ENCODE measurements at regions not wholly inside any gene's neighbourhood (a gene's known extent, or its start where the extent isn't known, plus 50 kb on each side); places are given as distances from the start of the nearest gene placed in this dataset.

- Mint-ChIP-seq H3K27me3 (no peaks in the 10 kb centered on the region), H3K27ac (no peak overlapping the region), H3K4me3 (no peak overlapping the region), H3K36me3 (ENCODE audit: low read depth) (no peaks in the 10 kb centered on the region), H3K4me1 (peaks cover 4% of the 10 kb centered on the region)
- ATAC-seq = no peak
- H3K9me3 ChIP-seq (ENCODE audit: control insufficient read depth, low read length, poor library complexity, severe bottlenecking) = no peaks in the 10 kb centered on the region
- no peak for DNase-seq
These were observed 189.1 kb upstream of the KBTBD8 start for GRCh38 chr3:66808891-66809594.

DNA sequence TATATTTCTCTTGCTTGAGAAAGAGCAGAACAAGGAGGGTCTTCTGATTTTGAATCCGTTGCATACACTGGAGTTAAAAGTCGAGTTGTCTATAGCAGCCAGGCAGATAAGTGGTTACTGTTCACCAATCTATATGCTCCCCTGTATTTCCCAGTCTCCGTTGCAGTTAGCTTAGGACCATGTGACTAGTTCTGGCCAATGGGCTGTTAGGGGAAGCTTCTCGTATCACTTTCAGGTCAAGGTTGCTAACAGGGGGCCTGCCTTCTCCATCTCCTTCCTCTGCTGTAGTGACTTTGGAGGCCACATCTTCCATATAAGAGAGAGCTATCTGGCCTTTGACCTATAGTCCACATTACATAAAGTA lies 188.5 kb upstream of the KBTBD8 start:
- H3K9me3 ChIP-seq (ENCODE audit: control insufficient read depth, low read length, poor library complexity, severe bottlenecking) = no peaks in the 10 kb centered on the region
- ATAC-seq (no peak), DNase-seq (no peak)
- no peak overlapping the region for H3K27ac Mint-ChIP-seq
- H3K4me1 Mint-ChIP-seq = peaks cover 4% of the 10 kb centered on the region
- no peak overlapping the region for H3K4me3 Mint-ChIP-seq
- no peaks in the 10 kb centered on the region for H3K27me3 Mint-ChIP-seq
- H3K36me3 Mint-ChIP-seq (ENCODE audit: low read depth) = no peaks in the 10 kb centered on the region

DNA sequence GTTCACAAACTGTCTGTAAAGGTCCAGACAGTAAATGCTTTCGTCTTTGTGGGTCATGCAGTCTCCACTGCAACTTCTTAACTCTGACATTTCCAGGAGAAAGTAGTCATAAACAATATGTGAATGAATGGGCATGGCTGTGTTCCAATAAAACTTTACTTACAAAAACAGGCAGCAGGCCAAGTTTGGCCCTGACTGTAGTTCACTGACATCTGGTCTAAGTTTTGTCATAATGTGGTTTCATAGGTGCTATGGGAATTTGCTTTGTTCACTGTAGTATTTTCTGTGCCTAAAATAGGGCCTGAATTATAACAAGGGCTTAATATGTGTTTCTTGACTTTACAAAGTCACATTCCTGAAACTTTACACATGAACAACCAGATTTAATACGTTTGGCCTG lies 186.0 kb upstream of the KBTBD8 start:
- H3K9me3 ChIP-seq (ENCODE audit: control insufficient read depth, low read length, poor library complexity, severe bottlenecking) = no peaks in the 10 kb centered on the region
- H3K4me3 Mint-ChIP-seq = no peak overlapping the region
- H3K4me1 Mint-ChIP-seq = peaks cover 6% of the 10 kb centered on the region
- DNase-seq = no peak
- no peaks in the 10 kb centered on the region for H3K36me3 Mint-ChIP-seq (ENCODE audit: low read depth)
- peaks cover 4% of the 10 kb centered on the region for H3K27me3 Mint-ChIP-seq
- H3K27ac Mint-ChIP-seq = no peak overlapping the region
- no peak for ATAC-seq

DNA sequence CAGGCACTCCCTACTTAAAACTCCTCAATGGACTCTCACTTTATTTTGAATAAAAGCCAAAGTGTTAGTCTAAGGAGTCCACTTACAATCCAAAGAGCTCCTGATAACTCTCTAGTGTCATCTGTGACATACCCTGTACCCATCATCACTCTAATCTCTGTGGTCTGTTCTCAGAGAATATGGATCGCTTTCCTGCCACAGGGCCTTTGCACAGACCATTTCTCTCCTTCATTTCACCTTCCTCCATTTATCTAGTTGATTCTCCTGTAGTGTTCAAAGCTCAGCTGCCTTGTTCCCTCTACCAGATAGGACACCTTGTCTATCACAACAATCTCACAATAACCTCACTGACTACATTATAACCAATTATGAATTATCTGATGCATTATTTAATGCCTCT lies 185.4 kb upstream of the KBTBD8 start:
- no peaks in the 10 kb centered on the region for H3K36me3 Mint-ChIP-seq (ENCODE audit: low read depth)
- H3K4me1 Mint-ChIP-seq = peaks cover 6% of the 10 kb centered on the region
- no peak for DNase-seq
- peaks cover 7% of the 10 kb centered on the region for H3K27me3 Mint-ChIP-seq
- no peak overlapping the region for H3K27ac Mint-ChIP-seq
- no peak for ATAC-seq
- H3K4me3 Mint-ChIP-seq = no peak overlapping the region
- no peaks in the 10 kb centered on the region for H3K9me3 ChIP-seq (ENCODE audit: control insufficient read depth, low read length, poor library complexity, severe bottlenecking)

- Mint-ChIP-seq H3K36me3 (ENCODE audit: low read depth) (no peaks in the 10 kb centered on the region), H3K27ac (no peak overlapping the region), H3K4me1 (peaks cover 2% of the 10 kb centered on the region), H3K4me3 (no peak overlapping the region), H3K27me3 (peaks cover 19% of the 10 kb centered on the region)
- DNase-seq = no peak
- peak; percentile 75 for ATAC-seq
- no peaks in the 10 kb centered on the region for H3K9me3 ChIP-seq (ENCODE audit: control insufficient read depth, low read length, poor library complexity, severe bottlenecking)
These were observed 181.9 kb upstream of the KBTBD8 start for GRCh38 chr3:66816090-66816761.

- DNase-seq = no peak
These were observed 180.1 kb upstream of the KBTBD8 start for GRCh38 chr3:66817951-66818557.

GRCh38 chr3:66819993-66820501 lies 178.1 kb upstream of the KBTBD8 start:
- H3K27me3 Mint-ChIP-seq = peaks cover 23% of the 10 kb centered on the region
- H3K9me3 ChIP-seq (ENCODE audit: control insufficient read depth, low read length, poor library complexity, severe bottlenecking) = no peaks in the 10 kb centered on the region
- H3K27ac Mint-ChIP-seq = no peak overlapping the region
- H3K36me3 Mint-ChIP-seq (ENCODE audit: low read depth) = no peaks in the 10 kb centered on the region
- DNase-seq = no peak
- no peak overlapping the region for H3K4me3 Mint-ChIP-seq
- H3K4me1 Mint-ChIP-seq = peaks cover 2% of the 10 kb centered on the region
- no peak for ATAC-seq

More at GRCh38 chr3:66817951-66818557, 180.1 kb upstream of the KBTBD8 start:
- Mint-ChIP-seq H3K27ac (no peak overlapping the region), H3K4me3 (no peak overlapping the region), H3K4me1 (peaks cover 2% of the 10 kb centered on the region), H3K36me3 (ENCODE audit: low read depth) (no peaks in the 10 kb centered on the region), H3K27me3 (peaks cover 19% of the 10 kb centered on the region)
- no peak for ATAC-seq
- no peaks in the 10 kb centered on the region for H3K9me3 ChIP-seq (ENCODE audit: control insufficient read depth, low read length, poor library complexity, severe bottlenecking)

- Mint-ChIP-seq H3K27me3 (peaks cover 21% of the 10 kb centered on the region), H3K27ac (no peak overlapping the region), H3K4me3 (no peak overlapping the region), H3K36me3 (ENCODE audit: low read depth) (no peaks in the 10 kb centered on the region), H3K4me1 (no peaks in the 10 kb centered on the region)
- no peaks in the 10 kb centered on the region for H3K9me3 ChIP-seq (ENCODE audit: control insufficient read depth, low read length, poor library complexity, severe bottlenecking)
- peak; percentile 86 for ATAC-seq
- peak; percentile 29 to 62 (median 31) for DNase-seq
These were observed 175.7 kb upstream of the KBTBD8 start for GRCh38 chr3:66822186-66823008.

- H3K9me3 ChIP-seq (ENCODE audit: control insufficient read depth, low read length, poor library complexity, severe bottlenecking) = no peaks in the 10 kb centered on the region
- Mint-ChIP-seq H3K27me3 (peaks cover 27% of the 10 kb centered on the region), H3K36me3 (ENCODE audit: low read depth) (no peaks in the 10 kb centered on the region), H3K4me1 (no peaks in the 10 kb centered on the region), H3K4me3 (no peak overlapping the region), H3K27ac (no peak overlapping the region)
- ATAC-seq (no peak), DNase-seq (no peak)
These were observed 175.1 kb upstream of the KBTBD8 start for GRCh38 chr3:66823009-66823397.

- no peak for ATAC-seq
- peaks cover 29% of the 10 kb centered on the region for H3K27me3 Mint-ChIP-seq
These were observed 174.6 kb upstream of the KBTBD8 start for GRCh38 chr3:66823532-66823931.

GRCh38 chr3:66825375-66825774 lies 172.7 kb upstream of the KBTBD8 start:
- H3K27ac Mint-ChIP-seq = no peak overlapping the region
- no peaks in the 10 kb centered on the region for H3K4me1 Mint-ChIP-seq
- no peak overlapping the region for H3K4me3 Mint-ChIP-seq
- no peaks in the 10 kb centered on the region for H3K36me3 Mint-ChIP-seq (ENCODE audit: low read depth)
- DNase-seq = no peak
- H3K9me3 ChIP-seq (ENCODE audit: control insufficient read depth, low read length, poor library complexity, severe bottlenecking) = no peaks in the 10 kb centered on the region
- H3K27me3 Mint-ChIP-seq = peaks cover 17% of the 10 kb centered on the region
- ATAC-seq = no peak

More at GRCh38 chr3:66823532-66823931, 174.6 kb upstream of the KBTBD8 start:
- H3K9me3 ChIP-seq (ENCODE audit: control insufficient read depth, low read length, poor library complexity, severe bottlenecking) = no peaks in the 10 kb centered on the region
- no peaks in the 10 kb centered on the region for H3K36me3 Mint-ChIP-seq (ENCODE audit: low read depth)
- H3K4me1 Mint-ChIP-seq = no peaks in the 10 kb centered on the region
- H3K4me3 Mint-ChIP-seq = no peak overlapping the region
- DNase-seq = no peak
- no peak overlapping the region for H3K27ac Mint-ChIP-seq

- ATAC-seq (no peak), DNase-seq (no peak)
- Mint-ChIP-seq H3K27me3 (peaks cover 17% of the 10 kb centered on the region), H3K27ac (no peak overlapping the region), H3K4me1 (no peaks in the 10 kb centered on the region), H3K4me3 (no peak overlapping the region), H3K36me3 (ENCODE audit: low read depth) (no peaks in the 10 kb centered on the region)
- H3K9me3 ChIP-seq (ENCODE audit: control insufficient read depth, low read length, poor library complexity, severe bottlenecking) = no peaks in the 10 kb centered on the region
These were observed 170.4 kb upstream of the KBTBD8 start for GRCh38 chr3:66827726-66828125.

GRCh38 chr3:66828303-66828702 lies 169.8 kb upstream of the KBTBD8 start:
- DNase-seq (no peak), ATAC-seq (no peak)
- H3K9me3 ChIP-seq (ENCODE audit: control insufficient read depth, low read length, poor library complexity, severe bottlenecking) = no peaks in the 10 kb centered on the region
- Mint-ChIP-seq H3K27me3 (peaks cover 20% of the 10 kb centered on the region), H3K36me3 (ENCODE audit: low read depth) (no peaks in the 10 kb centered on the region), H3K4me1 (no peaks in the 10 kb centered on the region), H3K4me3 (no peak overlapping the region), H3K27ac (no peak overlapping the region)

All from T-helper 17 cell (primary cell).